ENCODE measurements at regions not wholly inside any gene's neighbourhood (a gene's known extent, or its start where the extent isn't known, plus 50 kb on each side); places are given as distances from the start of the nearest gene placed in this dataset.

DNA sequence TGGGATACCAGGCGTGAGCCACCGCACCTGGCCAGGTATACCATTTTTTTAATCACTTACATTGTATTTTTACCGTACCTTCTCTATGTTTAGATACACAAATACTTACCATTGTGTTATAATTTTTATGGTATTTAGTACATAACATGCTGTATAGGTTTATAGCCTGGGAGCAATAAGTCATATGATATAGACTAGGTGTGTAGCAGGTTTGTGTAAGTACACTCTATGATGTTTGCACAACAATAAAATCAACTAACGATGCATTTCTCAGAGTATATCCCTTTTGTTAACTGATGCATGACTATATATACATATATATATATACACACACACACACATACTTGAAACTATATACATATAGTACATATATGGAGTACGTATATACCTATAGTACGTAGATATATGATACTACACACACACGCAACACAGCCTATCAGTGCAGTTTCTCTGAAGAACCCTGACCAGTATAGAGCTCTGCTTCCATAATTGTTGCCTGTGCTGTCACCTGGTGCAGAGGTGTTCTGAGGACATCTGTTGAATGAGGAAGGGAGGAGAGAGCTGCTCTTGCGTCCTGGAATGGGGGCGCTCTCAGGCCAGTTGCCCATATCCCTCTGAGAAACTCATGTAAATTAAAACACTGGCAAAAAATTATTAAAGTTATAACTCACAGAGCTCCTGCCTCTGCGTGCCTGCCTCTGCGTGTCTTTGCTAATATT lies 315.3 kb downstream of the FGFR2 start:
- H3K9ac ChIP-seq (ENCODE audit: control insufficient read depth, insufficient read depth, low read length): no peak overlapping the region
- RAD21 ChIA-PET (ENCODE audit: unreplicated experiment): no interaction called here
- ATAC-seq: no peak
- H3K79me2 ChIP-seq (ENCODE audit: control insufficient read depth, insufficient read depth, low read length): no peaks in the 10 kb centered on the region
- no peaks in the 10 kb centered on the region for H4K20me1 ChIP-seq (ENCODE audit: control insufficient read depth, insufficient read depth)
- no peaks in the 10 kb centered on the region for H3K36me3 ChIP-seq (ENCODE audit: control insufficient read depth in 2 of 2, insufficient read depth in 2 of 2, low read length in 1 of 2)
- no peaks in the 10 kb centered on the region for H3K27me3 ChIP-seq (replicated peaks in 1 of 2; ENCODE audit: control insufficient read depth in 2 of 2, insufficient read depth in 2 of 2, low read length in 1 of 2)
- H3K9me3 ChIP-seq (replicated peaks; ENCODE audit: control insufficient read depth, insufficient read depth, low read length): no peaks in the 10 kb centered on the region; the same call in 2 of the 3 replicates
- intact Hi-C loops (cut with micrococcal nuclease; ENCODE audit: unreplicated experiment): no loop called here
- BruUV-seq (replicated peaks): no TSS peak
- WGBS (ENCODE audit: insufficient coverage, insufficient replicate concordance, low lambda C conversion rate, missing lambda C conversion rate): 77% methylated on average over 11 of the region's 11 CpGs
- no peak overlapping the region for H3K4me3 ChIP-seq
- SMC1A ChIA-PET (ENCODE audit: uncharacterized antibody, unreplicated experiment): no interaction called here
- H3K27ac ChIP-seq (ENCODE audit: control insufficient read depth, insufficient read depth): no peak overlapping the region
- in situ Hi-C loops (cut with MboI): no loop called here
- POLR2A ChIA-PET: no interaction called here
- DNase-seq (ENCODE audit: low read depth, low spot score): no peak
- H3K4me1 ChIP-seq (ENCODE audit: control insufficient read depth, insufficient read depth, low read length): no peaks in the 10 kb centered on the region
- FAIRE-seq: no peak
- no peak overlapping the region for H2AFZ ChIP-seq (ENCODE audit: control insufficient read depth, low read depth, low read length)
- no peak overlapping the region for H3K4me2 ChIP-seq (ENCODE audit: control insufficient read depth, insufficient read depth)
- CTCF ChIA-PET: no interaction called here
- TF ChIP-seq, protein P1, sequence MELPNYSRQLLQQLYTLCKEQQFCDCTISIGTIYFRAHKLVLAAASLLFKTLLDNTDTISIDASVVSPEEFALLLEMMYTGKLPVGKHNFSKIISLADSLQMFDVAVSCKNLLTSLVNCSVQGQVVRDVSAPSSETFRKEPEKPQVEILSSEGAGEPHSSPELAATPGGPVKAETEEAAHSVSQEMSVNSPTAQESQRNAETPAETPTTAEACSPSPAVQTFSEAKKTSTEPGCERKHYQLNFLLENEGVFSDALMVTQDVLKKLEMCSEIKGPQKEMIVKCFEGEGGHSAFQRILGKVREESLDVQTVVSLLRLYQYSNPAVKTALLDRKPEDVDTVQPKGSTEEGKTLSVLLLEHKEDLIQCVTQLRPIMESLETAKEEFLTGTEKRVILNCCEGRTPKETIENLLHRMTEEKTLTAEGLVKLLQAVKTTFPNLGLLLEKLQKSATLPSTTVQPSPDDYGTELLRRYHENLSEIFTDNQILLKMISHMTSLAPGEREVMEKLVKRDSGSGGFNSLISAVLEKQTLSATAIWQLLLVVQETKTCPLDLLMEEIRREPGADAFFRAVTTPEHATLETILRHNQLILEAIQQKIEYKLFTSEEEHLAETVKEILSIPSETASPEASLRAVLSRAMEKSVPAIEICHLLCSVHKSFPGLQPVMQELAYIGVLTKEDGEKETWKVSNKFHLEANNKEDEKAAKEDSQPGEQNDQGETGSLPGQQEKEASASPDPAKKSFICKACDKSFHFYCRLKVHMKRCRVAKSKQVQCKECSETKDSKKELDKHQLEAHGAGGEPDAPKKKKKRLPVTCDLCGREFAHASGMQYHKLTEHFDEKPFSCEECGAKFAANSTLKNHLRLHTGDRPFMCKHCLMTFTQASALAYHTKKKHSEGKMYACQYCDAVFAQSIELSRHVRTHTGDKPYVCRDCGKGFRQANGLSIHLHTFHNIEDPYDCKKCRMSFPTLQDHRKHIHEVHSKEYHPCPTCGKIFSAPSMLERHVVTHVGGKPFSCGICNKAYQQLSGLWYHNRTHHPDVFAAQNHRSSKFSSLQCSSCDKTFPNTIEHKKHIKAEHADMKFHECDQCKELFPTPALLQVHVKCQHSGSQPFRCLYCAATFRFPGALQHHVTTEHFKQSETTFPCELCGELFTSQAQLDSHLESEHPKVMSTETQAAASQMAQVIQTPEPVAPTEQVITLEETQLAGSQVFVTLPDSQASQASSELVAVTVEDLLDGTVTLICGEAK (IDR thresholded peaks at IDR 0.05; ENCODE audit: borderline replicate concordance): no peak
- no peak for TF ChIP-seq RAD51 (IDR thresholded peaks at IDR 0.05)
- no peak for TF ChIP-seq NFIC (IDR thresholded peaks at IDR 0.05; ENCODE audit: low read depth, low read length)
- no peak for TF ChIP-seq NBN (IDR thresholded peaks at IDR 0.05)
- no peak for TF ChIP-seq NFYB (IDR thresholded peaks at IDR 0.05; ENCODE audit: insufficient read depth, low read depth, low read length)
- TF ChIP-seq RUNX3 (IDR thresholded peaks at IDR 0.05; ENCODE audit: low read length): no peak
- no peak for TF ChIP-seq CREM (IDR thresholded peaks at IDR 0.05; ENCODE audit: low read depth)
- no peak for TF ChIP-seq ASH2L (IDR thresholded peaks at IDR 0.05; ENCODE audit: borderline replicate concordance, low read depth)
- TF ChIP-seq, protein P2, sequence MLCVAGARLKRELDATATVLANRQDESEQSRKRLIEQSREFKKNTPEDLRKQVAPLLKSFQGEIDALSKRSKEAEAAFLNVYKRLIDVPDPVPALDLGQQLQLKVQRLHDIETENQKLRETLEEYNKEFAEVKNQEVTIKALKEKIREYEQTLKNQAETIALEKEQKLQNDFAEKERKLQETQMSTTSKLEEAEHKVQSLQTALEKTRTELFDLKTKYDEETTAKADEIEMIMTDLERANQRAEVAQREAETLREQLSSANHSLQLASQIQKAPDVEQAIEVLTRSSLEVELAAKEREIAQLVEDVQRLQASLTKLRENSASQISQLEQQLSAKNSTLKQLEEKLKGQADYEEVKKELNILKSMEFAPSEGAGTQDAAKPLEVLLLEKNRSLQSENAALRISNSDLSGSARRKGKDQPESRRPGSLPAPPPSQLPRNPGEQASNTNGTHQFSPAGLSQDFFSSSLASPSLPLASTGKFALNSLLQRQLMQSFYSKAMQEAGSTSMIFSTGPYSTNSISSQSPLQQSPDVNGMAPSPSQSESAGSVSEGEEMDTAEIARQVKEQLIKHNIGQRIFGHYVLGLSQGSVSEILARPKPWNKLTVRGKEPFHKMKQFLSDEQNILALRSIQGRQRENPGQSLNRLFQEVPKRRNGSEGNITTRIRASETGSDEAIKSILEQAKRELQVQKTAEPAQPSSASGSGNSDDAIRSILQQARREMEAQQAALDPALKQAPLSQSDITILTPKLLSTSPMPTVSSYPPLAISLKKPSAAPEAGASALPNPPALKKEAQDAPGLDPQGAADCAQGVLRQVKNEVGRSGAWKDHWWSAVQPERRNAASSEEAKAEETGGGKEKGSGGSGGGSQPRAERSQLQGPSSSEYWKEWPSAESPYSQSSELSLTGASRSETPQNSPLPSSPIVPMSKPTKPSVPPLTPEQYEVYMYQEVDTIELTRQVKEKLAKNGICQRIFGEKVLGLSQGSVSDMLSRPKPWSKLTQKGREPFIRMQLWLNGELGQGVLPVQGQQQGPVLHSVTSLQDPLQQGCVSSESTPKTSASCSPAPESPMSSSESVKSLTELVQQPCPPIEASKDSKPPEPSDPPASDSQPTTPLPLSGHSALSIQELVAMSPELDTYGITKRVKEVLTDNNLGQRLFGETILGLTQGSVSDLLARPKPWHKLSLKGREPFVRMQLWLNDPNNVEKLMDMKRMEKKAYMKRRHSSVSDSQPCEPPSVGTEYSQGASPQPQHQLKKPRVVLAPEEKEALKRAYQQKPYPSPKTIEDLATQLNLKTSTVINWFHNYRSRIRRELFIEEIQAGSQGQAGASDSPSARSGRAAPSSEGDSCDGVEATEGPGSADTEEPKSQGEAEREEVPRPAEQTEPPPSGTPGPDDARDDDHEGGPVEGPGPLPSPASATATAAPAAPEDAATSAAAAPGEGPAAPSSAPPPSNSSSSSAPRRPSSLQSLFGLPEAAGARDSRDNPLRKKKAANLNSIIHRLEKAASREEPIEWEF (IDR thresholded peaks at IDR 0.05; ENCODE audit: insufficient replicate concordance, low read depth, low read length): no peak
- TF ChIP-seq KAT2A (conservative IDR thresholded peaks at IDR 0.05; ENCODE audit: control insufficient read depth, low read depth, low read length): no peak
- TF ChIP-seq POLR2AphosphoS5 (IDR thresholded peaks at IDR 0.05; ENCODE audit: low read length): no peak
- no peak for TF ChIP-seq ESRRA (IDR thresholded peaks at IDR 0.05; ENCODE audit: low read length)
- no peak for TF ChIP-seq HCFC1 (IDR thresholded peaks at IDR 0.05; ENCODE audit: low read length)
- no peak for TF ChIP-seq SIN3A (IDR thresholded peaks at IDR 0.05; ENCODE audit: low read depth, low read length)
- no peak for TF ChIP-seq HDAC6 (IDR thresholded peaks at IDR 0.05; ENCODE audit: unreplicated experiment)
- TF ChIP-seq BCL11A (IDR thresholded peaks at IDR 0.05; ENCODE audit: low read depth, low read length): no peak
- no peak for TF ChIP-seq JUNB (IDR thresholded peaks at IDR 0.05)
- TF ChIP-seq NR2C1 (IDR thresholded peaks at IDR 0.05): no peak

Data from GM12878 (cell line).